SU-DHL-6 (cell line): ENCODE measurements at regions not wholly inside any gene's neighbourhood (a gene's known extent, or its start where the extent isn't known, plus 50 kb on each side); places are given as distances from the start of the nearest gene placed in this dataset.

Experiments used
- H2AFZ ChIP-seq: fragments of 200-600 bp; sonication (generic); 2 replicates; pipeline ENCODE4 v1.6.1; 2014; ENCODE audit warnings: low read depth, mild to moderate bottlenecking, moderate library complexity, mixed read lengths, antibody characterized with exemption, low read length; ENCODE audit not compliant: severe bottlenecking
- H3F3A ChIP-seq: fragments of 200-600 bp; shearing (Covaris generic); 2 replicates; pipeline ENCODE4 v1.6.0; 2016; ENCODE audit warnings: antibody characterized with exemption, mild to moderate bottlenecking; ENCODE audit not compliant: insufficient read depth
- H3K27ac ChIP-seq: fragments of 200-600 bp; sonication (generic); 2 replicates; pipeline ENCODE4 v1.5.1; 2016; ENCODE audit warnings: low read depth, mild to moderate bottlenecking, low read length, moderate library complexity, mixed read lengths
- H3K27me3 ChIP-seq: fragments of 200-600 bp; sonication (generic), shearing (Covaris generic); 2 replicates; pipeline ENCODE4 v1.6.0; 2014; ENCODE audit warnings: mild to moderate bottlenecking, low read length
- H3K36me3 ChIP-seq: fragments of 200-600 bp; sonication (generic); 2 replicates; pipeline ENCODE4 v1.6.1; 2014; ENCODE audit warnings: mild to moderate bottlenecking, low read length, mixed read lengths
- H3K4me2 ChIP-seq: fragments of 300-600, 200-600 bp; shearing (Covaris generic), sonication (generic); 2 replicates; pipeline ENCODE4 v1.6.0; 2014; ENCODE audit warnings: low read length, low read depth, mild to moderate bottlenecking; ENCODE audit not compliant: poor library complexity, severe bottlenecking
- H3K4me3 ChIP-seq: fragments of 200-600 bp; sonication (generic); 2 replicates; pipeline ENCODE4 v1.5.1; 2014; ENCODE audit warnings: antibody characterized with exemption, low read length, mild to moderate bottlenecking, mixed read lengths; ENCODE audit not compliant: insufficient read depth, poor library complexity, severe bottlenecking
- H3K79me2 ChIP-seq: fragments of 200-600 bp; sonication (generic); 2 replicates; pipeline ENCODE4 v1.6.1; 2014; ENCODE audit warnings: mild to moderate bottlenecking, low read length, moderate library complexity; ENCODE audit not compliant: insufficient read depth
- H3K9ac ChIP-seq: fragments of 200-600 bp; sonication (generic); 2 replicates; pipeline ENCODE4 v1.7.0; 2014; ENCODE audit warnings: mild to moderate bottlenecking, low read length
- H3K9me2 ChIP-seq: fragments of 200-600 bp; sonication (generic); replicated peaks from 2 replicates; pipeline ENCODE4 v1.6.1; 2014; ENCODE audit warnings: low read length; ENCODE audit not compliant: insufficient read depth
- H3K9me3 ChIP-seq: fragments of 200-600 bp; sonication (generic); 2 replicates; pipeline ENCODE4 v1.6.1; 2014; ENCODE audit warnings: low read length, mixed read lengths; ENCODE audit not compliant: insufficient read depth
- H4K20me1 ChIP-seq: fragments of 200-600 bp; sonication (generic); 2 replicates; pipeline ENCODE4 v1.6.1; 2014; ENCODE audit warnings: low read depth, mild to moderate bottlenecking, antibody characterized with exemption, low read length, moderate library complexity, mixed read lengths
- EZH2phosphoT487 ChIP-seq: fragments of 200-600 bp; sonication (generic), shearing (Covaris generic); conservative IDR thresholded peaks from 2 replicates; pipeline ENCODE4 v1.6.1; 2018; ENCODE audit warnings: mild to moderate bottlenecking, antibody characterized with exemption, low read length, moderate library complexity, mixed read lengths
- TF ChIP-seq, protein P1 (sequence below): fragments of 200-600 bp; sonication (generic); IDR thresholded peaks from one replicate; pipeline ENCODE4 v1.5.1; 2017; ENCODE audit warnings: antibody characterized with exemption, mild to moderate bottlenecking, low read length, moderate library complexity; ENCODE audit not compliant: insufficient read depth, poor library complexity, severe bottlenecking

GRCh38 chr6:95404777-95405176 is 172.6 kb upstream of the MANEA start:
- TF ChIP-seq, protein P1, sequence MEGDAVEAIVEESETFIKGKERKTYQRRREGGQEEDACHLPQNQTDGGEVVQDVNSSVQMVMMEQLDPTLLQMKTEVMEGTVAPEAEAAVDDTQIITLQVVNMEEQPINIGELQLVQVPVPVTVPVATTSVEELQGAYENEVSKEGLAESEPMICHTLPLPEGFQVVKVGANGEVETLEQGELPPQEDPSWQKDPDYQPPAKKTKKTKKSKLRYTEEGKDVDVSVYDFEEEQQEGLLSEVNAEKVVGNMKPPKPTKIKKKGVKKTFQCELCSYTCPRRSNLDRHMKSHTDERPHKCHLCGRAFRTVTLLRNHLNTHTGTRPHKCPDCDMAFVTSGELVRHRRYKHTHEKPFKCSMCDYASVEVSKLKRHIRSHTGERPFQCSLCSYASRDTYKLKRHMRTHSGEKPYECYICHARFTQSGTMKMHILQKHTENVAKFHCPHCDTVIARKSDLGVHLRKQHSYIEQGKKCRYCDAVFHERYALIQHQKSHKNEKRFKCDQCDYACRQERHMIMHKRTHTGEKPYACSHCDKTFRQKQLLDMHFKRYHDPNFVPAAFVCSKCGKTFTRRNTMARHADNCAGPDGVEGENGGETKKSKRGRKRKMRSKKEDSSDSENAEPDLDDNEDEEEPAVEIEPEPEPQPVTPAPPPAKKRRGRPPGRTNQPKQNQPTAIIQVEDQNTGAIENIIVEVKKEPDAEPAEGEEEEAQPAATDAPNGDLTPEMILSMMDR: no peak
- Histone ChIP-seq H3K4me2 (no peak overlapping the region), H3K79me2 (no peaks in the 10 kb centered on the region), H3K36me3 (no peaks in the 10 kb centered on the region), H3K9me3 (no peaks in the 10 kb centered on the region), H3K4me3 (no peak overlapping the region), H3K27ac (no peak overlapping the region), H4K20me1 (no peaks in the 10 kb centered on the region), H3F3A (no peaks in the 10 kb centered on the region), H3K9ac (no peak overlapping the region), H2AFZ (no peak overlapping the region), H3K9me2 (no peaks in the 10 kb centered on the region), H3K27me3 (no peaks in the 10 kb centered on the region)

DNA sequence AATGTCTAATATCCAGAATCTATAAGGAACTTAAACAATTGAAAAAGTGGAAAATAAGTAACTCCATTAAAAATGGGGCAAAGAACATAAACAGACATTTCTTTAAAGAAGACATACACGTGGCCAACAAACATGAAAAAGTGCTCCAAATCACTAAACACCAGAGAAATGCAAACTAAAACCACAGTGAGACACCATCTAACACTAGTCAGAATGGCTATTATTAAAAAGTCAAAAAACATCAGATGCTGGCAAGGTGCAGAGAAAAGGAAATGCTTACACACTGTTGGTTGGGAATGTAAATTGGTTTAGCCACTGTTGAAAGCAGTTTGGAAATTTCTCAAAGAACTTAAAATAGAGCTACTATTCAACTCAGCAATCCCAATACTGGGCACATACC is 169.2 kb upstream of the MANEA start:
- no peak overlapping the region for H3K27ac ChIP-seq
- no peaks in the 10 kb centered on the region for H3F3A ChIP-seq
- H3K79me2 ChIP-seq: no peaks in the 10 kb centered on the region
- H3K9me3 ChIP-seq: no peaks in the 10 kb centered on the region
- no peak overlapping the region for H3K4me3 ChIP-seq
- no peak for TF ChIP-seq EZH2phosphoT487
- TF ChIP-seq, protein P1: no peak
- no peaks in the 10 kb centered on the region for H3K9me2 ChIP-seq
- no peaks in the 10 kb centered on the region for H3K36me3 ChIP-seq
- no peaks in the 10 kb centered on the region for H4K20me1 ChIP-seq
- H3K9ac ChIP-seq: no peak overlapping the region
- H3K4me2 ChIP-seq: no peak overlapping the region
- no peaks in the 10 kb centered on the region for H3K27me3 ChIP-seq
- H2AFZ ChIP-seq: no peak overlapping the region

DNA sequence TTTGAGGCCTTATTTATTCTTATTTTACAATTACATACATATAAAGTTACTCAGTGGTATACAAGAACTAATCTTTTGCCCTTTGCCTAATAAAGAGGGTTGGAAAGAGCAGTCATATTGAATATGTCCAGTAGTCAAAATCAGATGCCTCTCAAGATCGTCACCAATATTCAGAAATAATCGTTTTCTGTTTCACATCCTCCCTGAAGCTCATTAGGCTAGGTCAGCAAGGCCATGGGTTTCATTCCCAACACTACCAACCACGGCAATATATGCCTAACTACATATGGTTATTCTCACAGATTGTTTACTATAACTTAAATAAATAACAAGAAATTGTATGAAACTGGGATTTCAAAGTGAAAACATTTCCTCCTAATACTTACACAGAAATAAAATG is 167.2 kb upstream of the MANEA start:
- Histone ChIP-seq H3K79me2 (no peaks in the 10 kb centered on the region), H3K27ac (no peak overlapping the region), H3K4me3 (no peak overlapping the region), H3K9me2 (no peaks in the 10 kb centered on the region), H2AFZ (no peak overlapping the region), H3F3A (no peaks in the 10 kb centered on the region), H3K27me3 (no peaks in the 10 kb centered on the region), H3K4me2 (no peak overlapping the region), H3K9me3 (no peaks in the 10 kb centered on the region), H4K20me1 (no peaks in the 10 kb centered on the region), H3K36me3 (no peaks in the 10 kb centered on the region), H3K9ac (no peak overlapping the region)
- no peak for TF ChIP-seq EZH2phosphoT487
- TF ChIP-seq, protein P1: no peak

GRCh38 chr6:95413789-95414188 is 163.5 kb upstream of the MANEA start:
- Histone ChIP-seq H3K79me2 (no peaks in the 10 kb centered on the region), H3K27ac (no peak overlapping the region), H4K20me1 (no peaks in the 10 kb centered on the region), H3K4me2 (no peak overlapping the region), H3K36me3 (no peaks in the 10 kb centered on the region), H2AFZ (no peak overlapping the region), H3K9ac (no peak overlapping the region), H3K27me3 (no peaks in the 10 kb centered on the region), H3K9me3 (no peaks in the 10 kb centered on the region), H3K4me3 (no peak overlapping the region), H3F3A (no peaks in the 10 kb centered on the region), H3K9me2 (no peaks in the 10 kb centered on the region)
- TF ChIP-seq EZH2phosphoT487: no peak
- TF ChIP-seq, protein P1: no peak
